HEK293 (cell line): ENCODE measurements at regions not wholly inside any gene's neighbourhood (a gene's known extent, or its start where the extent isn't known, plus 50 kb on each side); places are given as distances from the start of the nearest gene placed in this dataset.

Experiments used
- CTCF ChIA-PET: fragments of 350-600 bp; formaldehyde crosslinking; extraction: SDS; loops from one replicate; lab custom pipeline; 2021; ENCODE audit warnings: antibody characterized with exemption; lab: Yijun Ruan, JAX
- POLR2A ChIA-PET: fragments of 300-600 bp; formaldehyde crosslinking; extraction: SDS; loops from one replicate; lab custom pipeline; 2020; ENCODE audit warnings: antibody characterized with exemption, inconsistent platforms; lab: Yijun Ruan, JAX
- H3K27ac ChIP-seq: fragments of 200-500 bp; sonication (Bioruptor generic); 2 replicates; pipeline ENCODE4 v1.5.1; 2014; ENCODE audit warnings: low read depth, low read length, control low read depth, inconsistent platforms; ENCODE audit errors: extremely low read depth
- H3K36me3 ChIP-seq, 2 experiments: fragments of 200-500 bp in 1 of 2; sonication (Bioruptor generic) in 1 of 2; 1 replicate in 1 of 2; 2 replicates in 1 of 2; pipeline ENCODE4 v1.5.1; 2014 to 2017; ENCODE audit warnings: inconsistent platforms in 2 of 2, low read length in 2 of 2; ENCODE audit not compliant: control insufficient read depth in 2 of 2, insufficient read depth in 1 of 2
- H3K4me1 ChIP-seq: fragments of 200-500 bp; sonication (Bioruptor generic); 2 replicates; pipeline ENCODE4 v1.5.1; 2014; ENCODE audit warnings: mild to moderate bottlenecking, low read length, inconsistent platforms; ENCODE audit not compliant: control insufficient read depth, insufficient read depth
- H3K4me3 ChIP-seq: 2 replicates; pipeline ENCODE4 v1.5.1; 2011; ENCODE audit warnings: low read depth, mild to moderate bottlenecking, control low read depth, low read length, moderate library complexity
- H3K9me3 ChIP-seq: fragments of 200-500 bp; sonication (Bioruptor generic); 2 replicates; pipeline ENCODE4 v1.5.1; 2014; ENCODE audit warnings: low read depth, low read length, inconsistent platforms; ENCODE audit not compliant: control insufficient read depth, insufficient read depth
- GFI1B ChIP-seq: fragments of 450-650 bp; formaldehyde crosslinking; IDR thresholded peaks from 2 replicates; pipeline ENCODE4 v1.5.1; 2016; ENCODE audit warnings: missing biosample characterization, missing genetic modification characterization
- OVOL3 ChIP-seq: fragments of 450-650 bp; formaldehyde crosslinking; IDR thresholded peaks from 2 replicates; pipeline ENCODE4 v1.5.1; 2016; ENCODE audit warnings: missing biosample characterization, missing genetic modification characterization
- YY1 ChIP-seq: fragments of 450-650 bp; formaldehyde crosslinking; IDR thresholded peaks from 2 replicates; pipeline ENCODE4 v1.5.1; 2018; ENCODE audit warnings: missing biosample characterization, missing genetic modification characterization
- ZBTB21 ChIP-seq: fragments of 450-650 bp; formaldehyde crosslinking; IDR thresholded peaks from 2 replicates; pipeline ENCODE4 v1.5.1; 2017; ENCODE audit warnings: missing biosample characterization, missing genetic modification characterization
- ZIC2 ChIP-seq: fragments of 450-650 bp; formaldehyde crosslinking; IDR thresholded peaks from 2 replicates; pipeline ENCODE4 v1.5.1; 2016; ENCODE audit warnings: missing biosample characterization, missing genetic modification characterization
- ZNF311 ChIP-seq: fragments of 450-650 bp; formaldehyde crosslinking; IDR thresholded peaks from 2 replicates; pipeline ENCODE4 v1.5.1; 2017; ENCODE audit warnings: missing biosample characterization, missing genetic modification characterization, borderline replicate concordance
- ZNF354C ChIP-seq: fragments of 450-650 bp; formaldehyde crosslinking; IDR thresholded peaks from 2 replicates; pipeline ENCODE4 v1.5.1; 2016; ENCODE audit warnings: missing biosample characterization, missing genetic modification characterization, low read depth, borderline replicate concordance
- ZNF404 ChIP-seq: fragments of 450-650 bp; formaldehyde crosslinking; IDR thresholded peaks from 2 replicates; pipeline ENCODE4 v1.5.1; 2017; ENCODE audit warnings: missing biosample characterization, missing genetic modification characterization
- ZNF529 ChIP-seq: fragments of 450-650 bp; formaldehyde crosslinking; IDR thresholded peaks from 2 replicates; pipeline ENCODE4 v1.5.1; 2017; ENCODE audit warnings: missing genetic modification characterization, missing biosample characterization; ENCODE audit not compliant: insufficient replicate concordance
- ZNF600 ChIP-seq: fragments of 450-650 bp; formaldehyde crosslinking; IDR thresholded peaks from 2 replicates; pipeline ENCODE4 v1.5.1; 2016; ENCODE audit warnings: missing biosample characterization, missing genetic modification characterization
- ZNF664 ChIP-seq: fragments of 450-650 bp; formaldehyde crosslinking; IDR thresholded peaks from 2 replicates; pipeline ENCODE4 v1.5.1; 2016; ENCODE audit warnings: missing biosample characterization, missing genetic modification characterization
- TF ChIP-seq, protein P1 (sequence below): fragments of 450-650 bp; formaldehyde crosslinking; IDR thresholded peaks from 2 replicates; pipeline ENCODE4 v1.5.1; 2016; ENCODE audit warnings: missing biosample characterization, missing genetic modification characterization
- TF ChIP-seq, protein P2 (sequence below): fragments of 450-650 bp; formaldehyde crosslinking; conservative IDR thresholded peaks from 2 replicates; pipeline ENCODE4 v1.5.1; 2016; ENCODE audit warnings: low read depth, missing biosample characterization, missing genetic modification characterization
- TF ChIP-seq, protein P3 (sequence below): fragments of 450-650 bp; formaldehyde crosslinking; IDR thresholded peaks from 2 replicates; pipeline ENCODE4 v1.5.1; 2016; ENCODE audit warnings: missing biosample characterization, missing genetic modification characterization
- TF ChIP-seq, protein P4 (sequence below): fragments of 450-650 bp; formaldehyde crosslinking; IDR thresholded peaks from 2 replicates; pipeline ENCODE4 v1.5.1; 2016; ENCODE audit warnings: missing biosample characterization, missing genetic modification characterization
- TF ChIP-seq, protein P5 (sequence below): fragments of 450-650 bp; formaldehyde crosslinking; IDR thresholded peaks from 2 replicates; pipeline ENCODE4 v1.5.1; 2016; ENCODE audit warnings: missing biosample characterization, missing genetic modification characterization
- TF ChIP-seq, protein P6 (sequence below): fragments of 450-650 bp; formaldehyde crosslinking; IDR thresholded peaks from 2 replicates; pipeline ENCODE4 v1.5.1; 2016; ENCODE audit warnings: missing biosample characterization, missing genetic modification characterization

DNA sequence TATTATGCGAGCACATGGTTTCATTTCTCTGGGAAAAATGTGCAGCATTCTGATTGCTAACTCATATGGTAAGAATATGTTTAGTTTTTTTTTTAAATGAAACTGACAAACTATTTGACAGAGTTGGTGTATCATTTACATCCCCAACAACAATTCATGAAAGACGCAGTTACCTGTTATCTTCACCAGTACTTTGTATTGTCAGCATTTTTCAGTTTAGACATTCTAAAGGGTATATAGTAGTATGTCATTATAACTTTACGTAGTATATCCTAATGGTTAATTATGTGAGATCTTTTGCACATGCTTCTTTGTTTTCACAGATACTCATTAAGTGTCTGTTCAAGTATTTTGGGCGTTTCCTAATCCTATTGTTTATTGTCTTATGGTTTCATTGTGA, 891.1 kb upstream of the AGA start:
- TF ChIP-seq ZNF664 (tag by site-specific recombination) = no peak
- TF ChIP-seq, all 188 proteins: peak for 0
- Histone ChIP-seq H3K4me1 (no peaks in the 10 kb centered on the region), H3K36me3 (no peaks in the 10 kb centered on the region), H3K9me3 (no peaks in the 10 kb centered on the region), H3K4me3 (no peak overlapping the region), H3K27ac (no peak overlapping the region)
- POLR2A ChIA-PET = no interaction called here
- CTCF ChIA-PET = no interaction called here

DNA sequence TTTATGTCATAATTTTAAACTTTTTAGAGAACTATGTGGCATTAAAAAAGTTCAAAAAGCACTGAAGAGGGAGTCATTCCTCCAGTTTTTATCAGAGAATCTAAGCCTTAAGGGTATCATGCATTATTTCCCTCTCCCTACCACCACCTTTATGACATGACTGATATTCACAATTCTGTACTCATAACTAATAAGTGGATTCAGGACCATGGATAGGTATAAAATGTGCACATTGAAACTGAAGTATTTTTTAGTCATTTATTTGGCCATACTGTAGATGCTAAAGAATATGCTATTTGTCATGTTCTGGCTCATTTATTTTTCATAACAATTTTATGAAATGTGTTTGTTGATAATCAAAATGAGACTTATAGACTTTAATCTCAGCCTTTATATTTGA, 897.5 kb upstream of the AGA start:
- Histone ChIP-seq H3K4me1 (no peaks in the 10 kb centered on the region), H3K36me3 (no peaks in the 10 kb centered on the region), H3K9me3 (no peaks in the 10 kb centered on the region), H3K27ac (no peak overlapping the region), H3K4me3 (no peak overlapping the region)
- TF ChIP-seq, protein P1, sequence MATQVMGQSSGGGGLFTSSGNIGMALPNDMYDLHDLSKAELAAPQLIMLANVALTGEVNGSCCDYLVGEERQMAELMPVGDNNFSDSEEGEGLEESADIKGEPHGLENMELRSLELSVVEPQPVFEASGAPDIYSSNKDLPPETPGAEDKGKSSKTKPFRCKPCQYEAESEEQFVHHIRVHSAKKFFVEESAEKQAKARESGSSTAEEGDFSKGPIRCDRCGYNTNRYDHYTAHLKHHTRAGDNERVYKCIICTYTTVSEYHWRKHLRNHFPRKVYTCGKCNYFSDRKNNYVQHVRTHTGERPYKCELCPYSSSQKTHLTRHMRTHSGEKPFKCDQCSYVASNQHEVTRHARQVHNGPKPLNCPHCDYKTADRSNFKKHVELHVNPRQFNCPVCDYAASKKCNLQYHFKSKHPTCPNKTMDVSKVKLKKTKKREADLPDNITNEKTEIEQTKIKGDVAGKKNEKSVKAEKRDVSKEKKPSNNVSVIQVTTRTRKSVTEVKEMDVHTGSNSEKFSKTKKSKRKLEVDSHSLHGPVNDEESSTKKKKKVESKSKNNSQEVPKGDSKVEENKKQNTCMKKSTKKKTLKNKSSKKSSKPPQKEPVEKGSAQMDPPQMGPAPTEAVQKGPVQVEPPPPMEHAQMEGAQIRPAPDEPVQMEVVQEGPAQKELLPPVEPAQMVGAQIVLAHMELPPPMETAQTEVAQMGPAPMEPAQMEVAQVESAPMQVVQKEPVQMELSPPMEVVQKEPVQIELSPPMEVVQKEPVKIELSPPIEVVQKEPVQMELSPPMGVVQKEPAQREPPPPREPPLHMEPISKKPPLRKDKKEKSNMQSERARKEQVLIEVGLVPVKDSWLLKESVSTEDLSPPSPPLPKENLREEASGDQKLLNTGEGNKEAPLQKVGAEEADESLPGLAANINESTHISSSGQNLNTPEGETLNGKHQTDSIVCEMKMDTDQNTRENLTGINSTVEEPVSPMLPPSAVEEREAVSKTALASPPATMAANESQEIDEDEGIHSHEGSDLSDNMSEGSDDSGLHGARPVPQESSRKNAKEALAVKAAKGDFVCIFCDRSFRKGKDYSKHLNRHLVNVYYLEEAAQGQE (tag by site-specific recombination) = peak; percentile 64; the same call in 1 of the 2 replicates
- TF ChIP-seq OVOL3 (tag by site-specific recombination) (no peak), ZNF404 (tag by site-specific recombination) (no peak), ZNF600 (tag by site-specific recombination) (no peak)
- TF ChIP-seq, protein P2, sequence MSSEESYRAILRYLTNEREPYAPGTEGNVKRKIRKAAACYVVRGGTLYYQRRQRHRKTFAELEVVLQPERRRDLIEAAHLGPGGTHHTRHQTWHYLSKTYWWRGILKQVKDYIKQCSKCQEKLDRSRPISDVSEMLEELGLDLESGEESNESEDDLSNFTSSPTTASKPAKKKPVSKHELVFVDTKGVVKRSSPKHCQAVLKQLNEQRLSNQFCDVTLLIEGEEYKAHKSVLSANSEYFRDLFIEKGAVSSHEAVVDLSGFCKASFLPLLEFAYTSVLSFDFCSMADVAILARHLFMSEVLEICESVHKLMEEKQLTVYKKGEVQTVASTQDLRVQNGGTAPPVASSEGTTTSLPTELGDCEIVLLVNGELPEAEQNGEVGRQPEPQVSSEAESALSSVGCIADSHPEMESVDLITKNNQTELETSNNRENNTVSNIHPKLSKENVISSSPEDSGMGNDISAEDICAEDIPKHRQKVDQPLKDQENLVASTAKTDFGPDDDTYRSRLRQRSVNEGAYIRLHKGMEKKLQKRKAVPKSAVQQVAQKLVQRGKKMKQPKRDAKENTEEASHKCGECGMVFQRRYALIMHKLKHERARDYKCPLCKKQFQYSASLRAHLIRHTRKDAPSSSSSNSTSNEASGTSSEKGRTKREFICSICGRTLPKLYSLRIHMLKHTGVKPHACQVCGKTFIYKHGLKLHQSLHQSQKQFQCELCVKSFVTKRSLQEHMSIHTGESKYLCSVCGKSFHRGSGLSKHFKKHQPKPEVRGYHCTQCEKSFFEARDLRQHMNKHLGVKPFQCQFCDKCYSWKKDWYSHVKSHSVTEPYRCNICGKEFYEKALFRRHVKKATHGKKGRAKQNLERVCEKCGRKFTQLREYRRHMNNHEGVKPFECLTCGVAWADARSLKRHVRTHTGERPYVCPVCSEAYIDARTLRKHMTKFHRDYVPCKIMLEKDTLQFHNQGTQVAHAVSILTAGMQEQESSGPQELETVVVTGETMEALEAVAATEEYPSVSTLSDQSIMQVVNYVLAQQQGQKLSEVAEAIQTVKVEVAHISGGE (tag by site-specific recombination) = no peak
- CTCF ChIA-PET = no interaction called here
- POLR2A ChIA-PET = no interaction called here

DNA sequence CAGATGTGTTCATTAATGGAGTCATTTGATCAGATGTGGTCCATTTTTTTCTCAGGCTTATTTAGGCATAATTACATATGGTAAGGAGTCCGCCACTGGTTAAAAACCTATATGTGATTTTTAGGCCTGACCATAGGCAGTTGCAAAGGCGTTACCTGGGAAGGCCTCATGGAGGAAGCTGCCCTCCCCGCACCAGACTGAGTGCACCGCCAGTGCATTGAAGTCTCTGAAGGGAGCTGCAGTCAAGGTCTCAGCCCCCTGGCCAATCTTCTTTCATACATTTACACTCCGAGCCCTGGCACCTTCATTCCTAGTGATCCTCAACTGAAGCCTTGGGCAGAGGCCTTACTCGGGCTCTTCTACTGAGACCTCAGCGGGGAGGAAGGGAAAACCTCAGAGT, 898.2 kb upstream of the AGA start:
- ChIA-PET CTCF (no interaction called here), POLR2A (no interaction called here)
- no peak overlapping the region for H3K4me3 ChIP-seq
- H3K36me3 ChIP-seq = no peaks in the 10 kb centered on the region
- TF ChIP-seq ZNF354C (tag by site-specific recombination) (no peak), ZNF311 (tag by site-specific recombination) (no peak), YY1 (tag by site-specific recombination) (no peak), ZNF529 (tag by site-specific recombination) (no peak), ZBTB21 (tag by site-specific recombination) (no peak), ZIC2 (tag by site-specific recombination) (no peak), GFI1B (tag by site-specific recombination) (no peak)
- TF ChIP-seq, protein P3, sequence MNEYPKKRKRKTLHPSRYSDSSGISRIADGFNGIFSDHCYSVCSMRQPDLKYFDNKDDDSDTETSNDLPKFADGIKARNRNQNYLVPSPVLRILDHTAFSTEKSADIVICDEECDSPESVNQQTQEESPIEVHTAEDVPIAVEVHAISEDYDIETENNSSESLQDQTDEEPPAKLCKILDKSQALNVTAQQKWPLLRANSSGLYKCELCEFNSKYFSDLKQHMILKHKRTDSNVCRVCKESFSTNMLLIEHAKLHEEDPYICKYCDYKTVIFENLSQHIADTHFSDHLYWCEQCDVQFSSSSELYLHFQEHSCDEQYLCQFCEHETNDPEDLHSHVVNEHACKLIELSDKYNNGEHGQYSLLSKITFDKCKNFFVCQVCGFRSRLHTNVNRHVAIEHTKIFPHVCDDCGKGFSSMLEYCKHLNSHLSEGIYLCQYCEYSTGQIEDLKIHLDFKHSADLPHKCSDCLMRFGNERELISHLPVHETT = no peak
- TF ChIP-seq, protein P4, sequence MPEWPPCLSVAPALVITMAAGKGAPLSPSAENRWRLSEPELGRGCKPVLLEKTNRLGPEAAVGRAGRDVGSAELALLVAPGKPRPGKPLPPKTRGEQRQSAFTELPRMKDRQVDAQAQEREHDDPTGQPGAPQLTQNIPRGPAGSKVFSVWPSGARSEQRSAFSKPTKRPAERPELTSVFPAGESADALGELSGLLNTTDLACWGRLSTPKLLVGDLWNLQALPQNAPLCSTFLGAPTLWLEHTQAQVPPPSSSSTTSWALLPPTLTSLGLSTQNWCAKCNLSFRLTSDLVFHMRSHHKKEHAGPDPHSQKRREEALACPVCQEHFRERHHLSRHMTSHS (tag by site-specific recombination) = no peak
- TF ChIP-seq, protein P5, sequence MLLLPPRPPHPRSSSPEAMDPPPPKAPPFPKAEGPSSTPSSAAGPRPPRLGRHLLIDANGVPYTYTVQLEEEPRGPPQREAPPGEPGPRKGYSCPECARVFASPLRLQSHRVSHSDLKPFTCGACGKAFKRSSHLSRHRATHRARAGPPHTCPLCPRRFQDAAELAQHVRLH (tag by site-specific recombination) = no peak
- TF ChIP-seq, protein P6, sequence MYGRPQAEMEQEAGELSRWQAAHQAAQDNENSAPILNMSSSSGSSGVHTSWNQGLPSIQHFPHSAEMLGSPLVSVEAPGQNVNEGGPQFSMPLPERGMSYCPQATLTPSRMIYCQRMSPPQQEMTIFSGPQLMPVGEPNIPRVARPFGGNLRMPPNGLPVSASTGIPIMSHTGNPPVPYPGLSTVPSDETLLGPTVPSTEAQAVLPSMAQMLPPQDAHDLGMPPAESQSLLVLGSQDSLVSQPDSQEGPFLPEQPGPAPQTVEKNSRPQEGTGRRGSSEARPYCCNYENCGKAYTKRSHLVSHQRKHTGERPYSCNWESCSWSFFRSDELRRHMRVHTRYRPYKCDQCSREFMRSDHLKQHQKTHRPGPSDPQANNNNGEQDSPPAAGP (tag by site-specific recombination) = no peak
- no peaks in the 10 kb centered on the region for H3K4me1 ChIP-seq
- no peak overlapping the region for H3K27ac ChIP-seq
- H3K9me3 ChIP-seq = no peaks in the 10 kb centered on the region
